NCI-H187 (cell line): ENCODE measurements at regions not wholly inside any gene's neighbourhood (a gene's known extent, or its start where the extent isn't known, plus 50 kb on each side); places are given as distances from the start of the nearest gene placed in this dataset.

Experiments
- DNase-seq, 2 experiments: peaks; one replicate each; lab custom pipeline; 2025; lab: John Stamatoyannopoulos, UW

GRCh38 chr3:81439108-81439507 is 322.3 kb downstream of the GBE1 start:
- DNase-seq, result no peak

GRCh38 chr3:81437683-81438082 is 323.8 kb downstream of the GBE1 start:
- no peak for DNase-seq

DNA sequence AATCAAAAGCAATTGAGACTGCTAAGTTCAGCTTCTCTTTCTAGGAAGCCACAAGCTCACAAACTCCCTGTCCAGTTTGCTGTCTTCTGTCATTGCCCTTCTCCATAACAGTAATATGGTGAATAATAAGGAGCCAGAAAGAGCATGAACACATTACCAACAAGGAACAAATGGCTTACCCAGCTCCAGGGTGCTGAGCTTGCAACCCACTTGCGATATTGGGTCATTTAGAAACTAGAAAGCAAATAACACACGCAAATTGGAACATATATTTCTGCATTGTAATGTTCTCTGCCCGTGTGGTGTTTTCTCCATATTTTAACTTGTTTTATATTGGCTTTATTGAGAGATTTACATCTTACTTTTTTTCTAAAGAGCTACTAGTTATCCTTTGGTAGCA is 325.3 kb downstream of the GBE1 start:
- DNase-seq, result no peak

- DNase-seq, result no peak
These were observed 326.4 kb downstream of the GBE1 start for GRCh38 chr3:81435050-81435449.

GRCh38 chr3:81434161-81434560 is 327.3 kb downstream of the GBE1 start:
- DNase-seq, result no peak

- no peak for DNase-seq
These were observed 327.8 kb downstream of the GBE1 start for GRCh38 chr3:81433675-81434074.

DNA sequence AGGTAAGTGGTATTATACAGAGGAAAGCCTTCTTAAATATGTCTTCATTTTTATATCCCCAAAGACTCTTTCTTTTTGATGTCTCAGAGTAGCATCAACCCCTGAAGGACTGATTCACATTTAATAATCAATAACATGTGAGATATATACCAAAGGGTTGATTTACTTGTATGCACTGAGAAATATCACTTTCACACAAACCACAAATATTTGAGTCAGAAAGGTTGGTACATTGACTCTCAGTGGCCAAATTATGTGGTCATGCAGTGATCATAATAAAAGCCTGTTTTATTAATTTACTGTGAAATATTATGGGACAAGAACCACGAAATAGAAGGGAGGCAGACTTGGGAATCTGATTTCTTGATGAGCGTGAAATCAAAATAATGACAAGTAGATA is 329.0 kb downstream of the GBE1 start:
- DNase-seq, result no peak

- no peak for DNase-seq
These were observed 334.4 kb downstream of the GBE1 start for GRCh38 chr3:81426826-81427577.

DNA sequence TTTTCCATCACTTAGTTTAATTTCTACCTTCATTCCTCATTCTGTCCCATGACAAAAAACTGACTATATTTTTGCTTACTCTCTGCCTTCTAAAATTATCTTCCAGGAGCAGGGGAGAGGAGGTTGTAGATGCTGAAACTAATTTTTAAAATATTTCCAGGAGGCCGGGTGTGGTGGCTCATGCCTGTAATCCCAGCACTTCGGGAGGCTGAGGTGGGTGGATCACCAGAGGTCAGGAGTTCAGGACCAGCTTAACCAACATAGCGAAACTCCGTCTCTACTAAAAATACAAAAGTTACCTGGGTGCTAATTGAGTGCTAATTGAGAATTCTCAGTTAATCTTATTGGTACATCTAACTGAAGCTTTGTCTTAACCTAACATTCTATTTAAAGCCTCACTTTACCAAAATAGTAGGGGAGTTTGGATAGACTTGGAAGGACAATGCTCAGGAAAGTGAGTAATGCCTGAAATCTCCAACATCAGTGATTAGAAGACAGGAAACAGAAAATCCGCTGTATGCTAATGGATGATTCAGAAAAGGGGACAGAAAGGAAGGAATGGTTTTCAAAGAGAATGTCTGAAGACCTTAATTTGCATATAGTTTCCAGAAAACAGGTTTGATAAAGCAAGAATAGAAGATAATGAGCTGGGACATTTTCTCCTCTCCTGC is 336.1 kb downstream of the GBE1 start:
- DNase-seq, result no peak

GRCh38 chr3:81419228-81419627 is 342.2 kb downstream of the GBE1 start:
- no peak for DNase-seq

DNA sequence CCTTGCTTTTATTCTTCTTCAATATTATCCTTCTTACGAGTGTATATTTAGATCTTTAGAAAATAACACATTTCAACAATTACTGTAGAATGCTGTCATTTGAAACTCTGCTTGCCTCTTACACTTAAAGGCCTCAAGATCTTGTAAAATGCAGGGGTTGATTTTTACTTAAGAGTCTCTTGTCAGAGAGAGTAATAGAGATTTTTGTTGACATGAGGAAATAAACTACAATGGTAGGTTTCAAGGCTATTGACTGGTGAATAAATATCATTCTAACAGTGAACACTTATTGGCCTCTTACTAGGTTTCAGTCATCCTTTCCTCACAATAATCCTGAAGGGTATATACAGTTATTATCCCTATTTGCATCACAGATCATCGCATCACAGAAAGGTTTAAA is 344.6 kb downstream of the GBE1 start:
- no peak for DNase-seq

DNA sequence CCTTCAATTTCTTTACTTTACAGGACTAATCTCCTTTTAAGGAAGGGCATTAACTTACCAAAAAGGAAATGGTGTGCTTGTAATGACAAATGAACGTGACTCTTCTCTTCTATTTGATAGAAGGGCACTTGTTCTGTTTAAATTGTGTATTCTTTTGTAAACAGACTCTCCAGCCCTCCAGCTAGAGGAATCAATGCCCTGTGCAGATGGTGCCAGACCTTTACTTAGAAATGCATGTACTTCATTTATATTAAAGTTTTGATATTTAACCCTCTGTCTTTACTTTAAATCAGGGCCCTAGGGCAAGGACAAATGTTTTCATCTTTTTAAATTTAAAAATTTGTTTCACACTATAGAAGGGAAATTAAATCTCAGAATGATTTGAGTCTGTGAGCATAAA is 355.1 kb downstream of the GBE1 start:
- DNase-seq, result no peak

DNA sequence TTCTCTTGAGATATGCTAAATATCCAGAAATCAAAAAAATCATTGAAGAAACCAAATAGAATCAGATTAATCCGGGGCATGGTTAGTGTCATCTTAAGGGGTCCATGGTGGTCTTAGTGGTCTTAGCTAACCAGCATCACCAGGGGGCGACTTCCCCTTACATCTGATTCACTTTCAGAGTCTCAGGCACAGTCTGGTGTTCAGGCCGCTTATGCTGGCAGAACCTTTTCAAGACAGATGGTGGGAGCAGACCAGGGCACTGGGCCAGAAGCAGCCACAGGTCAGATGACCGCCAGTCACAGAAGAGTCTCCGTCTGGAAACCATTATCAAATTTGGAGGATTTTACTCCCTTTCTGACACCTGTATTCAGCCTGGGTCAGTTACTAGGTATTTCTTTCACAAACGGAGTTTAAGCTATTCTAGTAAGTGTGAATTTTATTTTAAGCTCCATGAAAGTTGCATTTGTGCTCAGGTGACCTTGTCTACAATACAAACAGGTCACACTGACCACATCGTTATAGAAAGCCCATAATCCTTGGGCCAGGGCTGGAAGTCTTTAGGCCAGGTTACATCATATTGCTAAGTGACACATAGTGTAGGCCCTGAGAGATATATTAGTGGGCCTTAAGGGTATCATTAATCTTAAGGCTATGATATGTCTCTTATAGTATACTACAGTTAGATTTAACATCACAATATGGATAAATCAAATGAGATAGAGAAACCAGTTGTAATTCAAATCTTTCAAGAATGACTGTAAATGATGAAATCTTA is 365.5 kb downstream of the GBE1 start:
- no peak for DNase-seq

- no peak for DNase-seq
These were observed 366.6 kb downstream of the GBE1 start for GRCh38 chr3:81394651-81395524.

- DNase-seq, result no peak
These were observed 368.2 kb downstream of the GBE1 start for GRCh38 chr3:81393251-81393650.

GRCh38 chr3:81390796-81391195 is 370.6 kb downstream of the GBE1 start:
- DNase-seq, result no peak

DNA sequence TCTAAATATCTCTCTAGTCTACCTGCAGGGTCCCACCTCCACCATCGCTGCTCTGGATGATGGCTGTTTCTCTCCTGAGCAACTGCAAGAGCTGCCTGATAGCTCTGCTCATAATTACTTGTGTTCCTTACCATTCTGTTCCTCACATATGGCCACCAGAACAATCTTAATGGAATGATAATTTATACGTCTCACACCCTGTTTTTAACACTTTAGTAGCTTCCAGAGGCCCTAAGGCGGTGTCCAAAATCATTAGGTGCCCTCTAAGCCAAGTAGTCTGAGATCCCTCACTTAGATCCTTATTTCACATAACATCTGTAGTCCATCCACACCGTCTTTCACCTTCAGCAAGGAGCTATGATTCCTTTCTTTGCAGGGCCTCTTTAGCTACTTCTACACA is 373.3 kb downstream of the GBE1 start:
- DNase-seq, result no peak

DNA sequence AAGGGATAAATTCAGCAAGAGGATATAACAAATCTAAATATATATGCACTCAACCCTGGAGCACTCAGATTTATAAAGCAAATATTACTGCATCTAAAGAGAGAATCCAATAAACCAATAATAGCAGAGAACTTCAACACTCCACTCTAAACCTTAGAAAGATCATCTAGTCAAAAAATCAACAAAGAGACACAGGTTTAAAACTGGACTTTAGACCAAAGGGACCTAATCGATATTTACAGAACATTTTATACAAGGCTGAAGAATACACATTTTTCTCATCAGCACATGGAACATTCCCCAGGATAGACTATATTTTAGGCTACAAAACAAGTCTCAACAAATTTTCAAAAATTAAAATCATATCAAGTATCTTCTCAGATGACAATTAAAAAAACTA is 379.0 kb downstream of the GBE1 start:
- DNase-seq, result no peak

DNA sequence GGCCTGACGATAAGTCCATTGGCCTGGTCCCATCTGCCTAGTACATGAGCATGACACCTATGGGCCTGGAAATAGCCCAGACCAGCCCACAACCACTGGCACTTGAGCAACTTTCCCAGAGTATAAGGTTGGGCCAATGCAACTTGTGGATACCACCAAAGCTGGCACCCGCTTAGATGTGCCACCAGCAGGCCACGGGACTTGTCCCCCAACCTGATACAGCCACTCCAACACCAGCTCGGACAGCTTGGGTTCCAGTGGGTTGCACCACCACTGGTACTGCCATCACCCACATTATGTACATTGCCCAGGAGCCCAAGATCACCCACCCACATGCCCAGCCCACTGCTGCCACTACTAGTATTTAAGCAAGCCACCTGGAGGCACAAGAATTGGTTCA is 381.2 kb downstream of the GBE1 start:
- DNase-seq, result no peak

DNA sequence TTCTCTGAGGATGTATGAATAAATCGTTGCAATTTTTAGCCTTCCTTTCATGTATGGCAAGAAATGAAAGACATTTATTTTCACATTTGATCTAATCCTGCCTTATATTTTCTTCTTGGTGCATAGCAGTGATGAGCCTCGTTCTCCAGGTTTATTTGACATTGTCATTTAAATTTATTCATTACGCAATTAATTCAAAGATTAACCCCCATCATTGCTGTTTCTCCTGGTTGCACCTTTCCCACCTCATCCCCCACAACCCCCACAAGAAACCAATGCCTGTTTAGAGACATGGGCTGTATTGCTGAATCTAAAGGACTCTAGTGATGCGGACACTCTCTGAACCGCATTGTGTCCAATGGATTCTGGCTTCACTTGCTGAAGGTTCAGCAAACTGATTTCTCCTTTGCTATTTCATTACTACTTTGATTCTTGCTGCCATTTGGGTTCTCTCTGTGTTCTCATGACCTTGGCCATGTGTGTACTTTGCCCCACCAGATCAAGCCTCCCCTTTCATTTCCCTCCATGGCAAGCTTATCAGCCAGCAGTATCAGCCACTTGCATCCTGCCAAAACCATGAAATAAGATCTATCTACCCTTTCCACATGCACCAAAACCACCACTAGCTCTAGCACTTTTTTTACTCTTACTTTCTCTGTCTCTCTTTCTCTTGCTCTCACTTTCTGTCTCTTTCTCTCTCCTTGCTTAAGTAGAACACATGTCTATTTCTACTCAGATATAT is 382.7 kb downstream of the GBE1 start:
- DNase-seq, result no peak

DNA sequence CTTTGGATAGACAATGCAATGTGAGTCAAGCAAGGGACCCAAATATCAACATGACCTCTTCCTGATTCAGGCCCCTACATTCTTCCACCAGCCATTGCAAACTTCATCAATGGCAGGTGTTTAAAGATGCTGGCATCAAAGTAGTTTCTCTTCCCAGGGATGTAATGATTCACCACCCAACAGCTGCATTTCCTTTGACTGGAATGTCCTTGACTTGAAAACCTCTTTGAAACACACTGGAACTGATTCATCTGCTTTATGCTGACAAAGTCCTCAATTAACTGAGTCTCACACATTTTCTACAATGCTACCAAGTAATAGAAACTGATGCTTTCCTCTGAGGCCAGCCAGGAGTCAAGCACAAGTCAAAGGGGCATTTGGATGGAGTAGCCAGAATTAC is 385.5 kb downstream of the GBE1 start:
- DNase-seq, result no peak
